Fibroblast of villous mesenchyme (primary cell): ENCODE measurements at regions not wholly inside any gene's neighbourhood (a gene's known extent, or its start where the extent isn't known, plus 50 kb on each side); places are given as distances from the start of the nearest gene placed in this dataset.

Source experiments
- DNase-seq: peaks from one replicate; pipeline ENCODE4 v3.0.0-alpha.2; 2010; ENCODE audit warnings: low read depth
- H3K4me3 ChIP-seq: 2 replicates; pipeline ENCODE4 v1.5.1; 2011; ENCODE audit warnings: low read depth, mild to moderate bottlenecking, low read length
- CTCF ChIP-seq: IDR thresholded peaks from 2 replicates; pipeline ENCODE4 v1.5.1; 2012; ENCODE audit warnings: low read depth, mild to moderate bottlenecking, low read length; ENCODE audit not compliant: insufficient read depth

- DNase-seq, result peak; percentile 59
- H3K4me3 ChIP-seq, result no peak overlapping the region
- TF ChIP-seq CTCF, result no peak
Measured at GRCh38 chr15:96253006-96253747, 77.3 kb upstream of the NR2F2 start.

- TF ChIP-seq CTCF, result no peak
- H3K4me3 ChIP-seq, result no peak overlapping the region
- no peak for DNase-seq
Measured at GRCh38 chr15:96254173-96254572, 76.3 kb upstream of the NR2F2 start.

- no peak overlapping the region for H3K4me3 ChIP-seq
Measured at GRCh38 chr15:96255599-96255998, 74.9 kb upstream of the NR2F2 start.

DNA sequence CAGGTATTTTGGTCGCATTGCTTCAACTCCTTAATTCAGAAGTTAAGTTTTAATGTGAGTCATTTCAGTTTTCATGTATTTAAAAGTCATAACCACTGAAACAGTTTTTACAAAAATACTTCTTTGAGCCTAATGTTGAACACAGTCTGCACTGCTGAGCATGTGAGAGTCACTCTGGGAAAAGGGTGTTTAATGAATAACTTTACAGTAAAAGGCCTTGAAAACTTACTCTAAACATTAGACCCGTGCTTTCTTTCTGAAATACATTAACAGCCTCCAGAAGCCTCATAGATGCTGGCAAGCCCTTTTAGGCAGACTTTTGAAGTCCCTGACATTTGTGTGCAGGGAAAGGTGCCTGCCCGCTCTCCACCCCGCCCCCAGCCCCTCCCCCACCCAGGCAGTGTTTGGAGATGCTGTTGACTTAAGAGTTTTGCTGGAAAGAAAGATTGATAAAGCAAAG lies 68.9 kb upstream of the NR2F2 start:
- peak; percentile 40 for DNase-seq
- H3K4me3 ChIP-seq, result no peak overlapping the region
- TF ChIP-seq CTCF, result no peak

More at GRCh38 chr15:96255599-96255998, 74.9 kb upstream of the NR2F2 start:
- no peak for TF ChIP-seq CTCF
- DNase-seq, result no peak

DNA sequence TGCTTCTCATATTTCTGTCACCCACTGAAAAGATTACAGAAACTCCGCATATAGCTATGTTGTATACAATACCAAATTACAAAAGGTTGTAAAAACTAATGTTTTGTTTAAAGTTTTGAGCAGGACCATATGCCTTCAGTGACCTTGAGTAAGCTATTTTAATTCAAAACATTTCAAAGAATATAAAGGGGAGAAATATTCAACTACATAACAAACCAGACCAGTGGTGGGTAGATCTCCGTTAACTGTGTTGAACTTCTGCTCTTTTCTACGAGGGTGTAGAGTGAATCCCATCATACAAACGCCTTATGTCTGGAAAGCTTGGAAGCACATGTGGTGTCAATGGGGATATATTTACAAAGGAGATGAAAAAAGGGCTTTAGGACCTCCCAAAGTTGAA lies 68.4 kb upstream of the NR2F2 start:
- no peak for TF ChIP-seq CTCF

GRCh38 chr15:96262549-96263489 lies 67.7 kb upstream of the NR2F2 start:
- no peak for TF ChIP-seq CTCF
- peak; percentile 69 for DNase-seq
- H3K4me3 ChIP-seq, result no peak overlapping the region

More for the DNA sequence above, 68.4 kb upstream of the NR2F2 start:
- DNase-seq, result peak; percentile 87
- H3K4me3 ChIP-seq, result no peak overlapping the region
